Mucosa of descending colon (tissue), 3 donors: ENCODE measurements at regions not wholly inside any gene's neighbourhood (a gene's known extent, or its start where the extent isn't known, plus 50 kb on each side); places are given as distances from the start of the nearest gene placed in this dataset.

Experiments used
- ATAC-seq: fragments of 200-7000 bp; cut with Tn5 transposase; one replicate; pipeline ENCODE4 v1.9.1; 2020; ENCODE audit warnings: mild to moderate bottlenecking, moderate library complexity
- DNase-seq, 3 donors: peaks; one replicate each; pipeline ENCODE4 v3.0.0-alpha.2; 2020
- H3K36me3 ChIP-seq: fragments of 200-600 bp; one replicate; pipeline ENCODE4 v1.8.0; 2021; ENCODE audit warnings: low read depth, mild to moderate bottlenecking
- H3K4me1 ChIP-seq: fragments of 200-600 bp; one replicate; pipeline ENCODE4 v1.8.0; 2021; ENCODE audit warnings: low read depth, mild to moderate bottlenecking
- H3K4me3 ChIP-seq: fragments of 200-600 bp; one replicate; pipeline ENCODE4 v1.8.0; 2021; ENCODE audit warnings: mild to moderate bottlenecking
- H3K9me3 ChIP-seq: fragments of 200-600 bp; one replicate; pipeline ENCODE4 v1.8.0; 2021; ENCODE audit warnings: mild to moderate bottlenecking
- intact Hi-C, 2 donors: fragments of 100-400 bp; cut with DNase I in 1 of 2; cut with micrococcal nuclease in 1 of 2; formaldehyde crosslinking; loops; one replicate each; pipeline versions ENCODE4 v1.11.0 to v1.11.1; 2022; cut with DNase I, micrococcal nuclease
- TF ChIP-seq, protein P1 (sequence below): fragments of 200-600 bp; IDR thresholded peaks from one replicate; pipeline ENCODE4 v1.8.0; 2022; ENCODE audit warnings: antibody characterized with exemption, mild to moderate bottlenecking
- donor health status: DM: no; HTN: no; CAD: no; lungs with moderate emphysema.
- donor health status: DM: no; HTN: no; CAD: no.
- donor health status: DM: no; HTN: yes; CAD: no.

DNA sequence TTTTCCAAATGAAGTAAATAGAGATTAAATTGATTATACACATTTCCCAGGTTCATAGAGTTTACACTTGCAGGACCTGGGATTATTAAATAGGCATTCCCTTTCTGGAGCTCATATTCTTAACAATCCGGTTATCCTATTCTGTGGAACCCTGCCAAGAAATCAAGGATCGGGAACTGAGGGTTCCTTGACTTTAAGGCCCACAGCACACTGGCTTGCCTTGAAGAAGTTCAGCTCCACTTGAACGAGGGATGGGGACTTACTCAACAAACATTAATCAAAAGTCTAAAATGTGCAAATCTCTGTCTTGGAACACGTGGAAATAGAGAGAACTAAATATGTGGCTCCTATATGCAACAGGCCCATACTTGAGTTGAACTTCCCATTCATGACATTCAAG, 142.3 kb upstream of the RGPD4 start:
- DNase-seq (no peak), ATAC-seq (no peak)
- TF ChIP-seq, protein P1, sequence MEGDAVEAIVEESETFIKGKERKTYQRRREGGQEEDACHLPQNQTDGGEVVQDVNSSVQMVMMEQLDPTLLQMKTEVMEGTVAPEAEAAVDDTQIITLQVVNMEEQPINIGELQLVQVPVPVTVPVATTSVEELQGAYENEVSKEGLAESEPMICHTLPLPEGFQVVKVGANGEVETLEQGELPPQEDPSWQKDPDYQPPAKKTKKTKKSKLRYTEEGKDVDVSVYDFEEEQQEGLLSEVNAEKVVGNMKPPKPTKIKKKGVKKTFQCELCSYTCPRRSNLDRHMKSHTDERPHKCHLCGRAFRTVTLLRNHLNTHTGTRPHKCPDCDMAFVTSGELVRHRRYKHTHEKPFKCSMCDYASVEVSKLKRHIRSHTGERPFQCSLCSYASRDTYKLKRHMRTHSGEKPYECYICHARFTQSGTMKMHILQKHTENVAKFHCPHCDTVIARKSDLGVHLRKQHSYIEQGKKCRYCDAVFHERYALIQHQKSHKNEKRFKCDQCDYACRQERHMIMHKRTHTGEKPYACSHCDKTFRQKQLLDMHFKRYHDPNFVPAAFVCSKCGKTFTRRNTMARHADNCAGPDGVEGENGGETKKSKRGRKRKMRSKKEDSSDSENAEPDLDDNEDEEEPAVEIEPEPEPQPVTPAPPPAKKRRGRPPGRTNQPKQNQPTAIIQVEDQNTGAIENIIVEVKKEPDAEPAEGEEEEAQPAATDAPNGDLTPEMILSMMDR, result no peak
- no peaks in the 10 kb centered on the region for H3K9me3 ChIP-seq
- H3K4me3 ChIP-seq, result no peak overlapping the region
- intact Hi-C loops, result no loop called here
- no peaks in the 10 kb centered on the region for H3K4me1 ChIP-seq
- no peaks in the 10 kb centered on the region for H3K36me3 ChIP-seq

DNA sequence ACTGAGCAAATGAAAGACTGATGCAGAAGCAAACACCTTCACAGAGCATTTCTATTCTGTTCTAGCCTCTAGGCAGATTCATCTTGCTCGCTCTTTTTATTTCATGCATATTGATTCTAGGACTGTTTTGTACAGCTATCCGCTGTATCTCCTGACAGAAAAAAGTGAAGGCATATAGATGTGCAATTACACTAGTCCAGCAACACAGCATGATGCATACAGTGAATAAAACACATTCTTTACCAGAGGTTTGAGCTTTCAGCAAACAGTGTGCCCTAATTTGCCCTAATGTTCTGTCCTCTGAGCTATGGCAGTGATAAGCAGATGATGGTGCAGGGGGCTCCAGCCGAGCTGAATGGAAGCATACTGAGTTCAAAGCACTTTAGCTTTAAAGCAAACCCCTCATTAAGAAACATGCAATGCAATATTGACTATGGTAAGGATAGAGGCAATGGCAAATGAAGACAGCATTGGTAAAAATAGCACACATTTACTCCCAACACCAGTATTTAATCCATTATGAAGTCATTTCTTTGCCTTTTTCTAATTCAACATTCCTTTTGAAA, 141.2 kb upstream of the RGPD4 start:
- no peaks in the 10 kb centered on the region for H3K36me3 ChIP-seq
- no peaks in the 10 kb centered on the region for H3K4me1 ChIP-seq
- intact Hi-C loops, result no loop called here
- H3K9me3 ChIP-seq, result no peaks in the 10 kb centered on the region
- TF ChIP-seq, protein P1, result no peak
- H3K4me3 ChIP-seq, result no peak overlapping the region
- no peak for ATAC-seq
- no peak for DNase-seq

DNA sequence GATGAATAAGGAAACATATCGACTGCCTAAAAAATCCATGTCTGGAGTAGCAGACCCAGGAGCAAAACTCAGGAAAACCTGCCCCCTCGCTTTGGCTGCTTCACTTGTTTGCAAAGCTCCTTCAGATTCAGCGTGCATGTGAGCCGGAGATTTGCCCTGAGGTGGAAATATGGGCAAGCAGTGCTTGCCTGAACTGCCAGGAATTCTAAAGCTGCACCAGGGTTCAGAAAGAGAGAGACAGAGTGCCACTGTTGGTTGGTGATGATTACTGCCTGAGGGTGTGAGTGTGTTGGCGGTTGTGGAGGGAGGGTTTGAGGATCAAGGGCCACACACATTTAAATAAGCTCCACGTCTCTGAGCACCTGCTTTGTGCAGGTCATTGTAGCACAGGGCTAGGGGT, 139.6 kb upstream of the RGPD4 start:
- Histone ChIP-seq H3K9me3 (no peaks in the 10 kb centered on the region), H3K36me3 (no peaks in the 10 kb centered on the region), H3K4me3 (no peak overlapping the region), H3K4me1 (no peaks in the 10 kb centered on the region)
- DNase-seq (no peak), ATAC-seq (no peak)
- intact Hi-C loops, result no loop called here
- TF ChIP-seq, protein P1, result no peak

DNA sequence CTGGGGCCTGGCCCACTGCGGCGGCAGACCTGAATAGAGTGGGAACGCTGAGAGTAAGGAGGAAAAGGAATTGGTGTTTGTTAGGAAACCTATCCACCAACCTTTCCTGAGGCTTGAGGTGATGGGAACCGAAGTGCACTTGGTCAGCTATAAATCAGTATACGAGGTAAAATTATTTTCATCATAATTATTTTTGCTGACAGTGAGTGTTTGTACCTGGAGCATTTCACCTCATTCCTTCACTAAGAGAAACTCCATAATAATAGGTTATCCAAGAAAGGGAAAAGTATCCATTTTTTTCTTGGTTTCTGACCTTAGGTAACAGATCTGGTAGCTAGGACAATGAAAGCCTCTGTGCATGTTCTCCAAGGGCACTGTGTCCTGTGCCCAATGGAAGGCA, 138.6 kb upstream of the RGPD4 start:
- TF ChIP-seq, protein P1, result no peak
- DNase-seq (no peak), ATAC-seq (no peak)
- Histone ChIP-seq H3K36me3 (no peaks in the 10 kb centered on the region), H3K4me1 (no peaks in the 10 kb centered on the region), H3K9me3 (no peaks in the 10 kb centered on the region), H3K4me3 (no peak overlapping the region)
- intact Hi-C loops, result no loop called here

DNA sequence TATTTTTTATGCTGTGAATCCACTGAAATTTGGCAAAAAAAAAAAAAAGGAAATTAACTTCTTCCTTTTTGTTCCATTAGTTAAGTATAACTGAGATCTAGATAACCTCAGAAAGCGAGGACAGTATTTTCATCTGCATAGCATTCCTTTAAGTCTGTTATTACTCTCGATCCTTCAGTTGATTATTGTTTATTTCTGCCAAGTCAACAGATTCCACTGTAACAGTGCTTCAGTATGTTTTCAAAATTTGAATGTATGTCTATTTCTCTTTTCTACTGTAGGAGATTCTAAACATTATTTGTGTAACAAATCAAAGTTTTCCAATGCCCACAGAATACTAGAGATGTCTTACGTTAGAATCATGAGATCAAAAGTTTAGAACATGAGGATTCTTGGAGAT, 133.1 kb upstream of the RGPD4 start:
- H3K9me3 ChIP-seq, result no peaks in the 10 kb centered on the region
- no peaks in the 10 kb centered on the region for H3K36me3 ChIP-seq
- TF ChIP-seq, protein P1, result no peak
- H3K4me1 ChIP-seq, result no peaks in the 10 kb centered on the region
- DNase-seq (no peak), ATAC-seq (no peak)
- no peak overlapping the region for H3K4me3 ChIP-seq
- intact Hi-C loops, result no loop called here

DNA sequence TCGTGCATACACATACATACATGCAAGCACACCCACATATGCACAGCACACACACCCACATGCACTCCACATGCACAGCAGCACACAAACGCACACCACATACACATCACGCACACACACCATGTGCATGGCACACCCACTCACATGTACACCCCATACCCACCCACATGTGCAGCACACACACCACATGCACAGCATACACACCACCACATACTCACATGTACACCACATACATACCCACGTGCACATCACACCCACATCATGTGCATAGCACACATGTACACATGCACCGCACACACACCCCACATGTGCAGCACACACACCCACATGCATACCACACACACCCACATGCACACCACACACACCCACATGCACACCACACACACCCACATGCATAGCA, 132.0 kb upstream of the RGPD4 start:
- Histone ChIP-seq H3K4me1 (no peaks in the 10 kb centered on the region), H3K36me3 (no peaks in the 10 kb centered on the region), H3K4me3 (no peak overlapping the region), H3K9me3 (no peaks in the 10 kb centered on the region)
- DNase-seq (no peak), ATAC-seq (no peak)
- intact Hi-C loops, result no loop called here
- TF ChIP-seq, protein P1, result no peak
